H7 (cell line): ENCODE measurements at regions not wholly inside any gene's neighbourhood (a gene's known extent, or its start where the extent isn't known, plus 50 kb on each side); places are given as distances from the start of the nearest gene placed in this dataset.
"Not testable (repeated sequence)": the region's sequence is repeated elsewhere in the genome, so short reads cannot be mapped to it uniquely, and the experiment has no call there.

Experiments
- DNase-seq: peaks from one replicate; pipeline ENCODE4 v3.0.0; 2012
- H3K27me3 ChIP-seq: 2 replicates; pipeline ENCODE4 v1.6.0; 2011; ENCODE audit warnings: mild to moderate bottlenecking, low read length; ENCODE audit not compliant: control insufficient read depth, insufficient read depth
- H3K36me3 ChIP-seq: replicated peaks from 2 replicates; pipeline ENCODE4 v1.5.1; 2011; ENCODE audit warnings: low read length; ENCODE audit not compliant: control insufficient read depth, insufficient read depth
- H3K4me3 ChIP-seq: 2 replicates; pipeline ENCODE4 v1.5.1; 2011; ENCODE audit warnings: low read depth, mild to moderate bottlenecking, control low read depth, low read length, moderate library complexity; ENCODE audit not compliant: insufficient read depth

GRCh38 chr9:81070689-81071088, 618.7 kb downstream of the TLE1 start:
- Histone ChIP-seq H3K27me3 (no peaks in the 10 kb centered on the region), H3K36me3 (no peaks in the 10 kb centered on the region), H3K4me3 (no peak overlapping the region)
- DNase-seq: no peak

- DNase-seq: no peak
- Histone ChIP-seq H3K4me3 (no peak overlapping the region), H3K36me3 (no peaks in the 10 kb centered on the region), H3K27me3 (no peaks in the 10 kb centered on the region)
Observed at GRCh38 chr9:81069923-81070322, 619.4 kb downstream of the TLE1 start.

GRCh38 chr9:81069038-81069795, 620.1 kb downstream of the TLE1 start:
- DNase-seq: no peak
- Histone ChIP-seq H3K36me3 (no peaks in the 10 kb centered on the region), H3K4me3 (no peak overlapping the region), H3K27me3 (no peaks in the 10 kb centered on the region)

- not testable (repeated sequence) for H3K36me3 ChIP-seq, H3K4me3 ChIP-seq, H3K27me3 ChIP-seq, DNase-seq
Observed at GRCh38 chr9:81062995-81063394, 626.4 kb downstream of the TLE1 start.

GRCh38 chr9:81058782-81059181, 630.6 kb downstream of the TLE1 start:
- H3K4me3 ChIP-seq: no peak overlapping the region
- DNase-seq: no peak
- H3K27me3 ChIP-seq: no peaks in the 10 kb centered on the region
- no peaks in the 10 kb centered on the region for H3K36me3 ChIP-seq

GRCh38 chr9:81053298-81054025, 635.9 kb downstream of the TLE1 start:
- no peaks in the 10 kb centered on the region for H3K36me3 ChIP-seq
- H3K27me3 ChIP-seq: no peaks in the 10 kb centered on the region
- no peak overlapping the region for H3K4me3 ChIP-seq
- no peak for DNase-seq

GRCh38 chr9:81052846-81053245, 636.5 kb downstream of the TLE1 start:
- Histone ChIP-seq H3K4me3 (no peak overlapping the region), H3K27me3 (no peaks in the 10 kb centered on the region), H3K36me3 (no peaks in the 10 kb centered on the region)
- DNase-seq: no peak

- DNase-seq: no peak
- no peaks in the 10 kb centered on the region for H3K27me3 ChIP-seq
- no peaks in the 10 kb centered on the region for H3K36me3 ChIP-seq
- H3K4me3 ChIP-seq: no peak overlapping the region
Observed at GRCh38 chr9:81047280-81047679, 642.1 kb downstream of the TLE1 start.

GRCh38 chr9:81045658-81046057, 643.7 kb downstream of the TLE1 start:
- Histone ChIP-seq H3K4me3 (no peak overlapping the region), H3K27me3 (no peaks in the 10 kb centered on the region), H3K36me3 (no peaks in the 10 kb centered on the region)
- DNase-seq: no peak

- Histone ChIP-seq H3K4me3 (no peak overlapping the region), H3K36me3 (no peaks in the 10 kb centered on the region), H3K27me3 (no peaks in the 10 kb centered on the region)
- DNase-seq: no peak
Observed at GRCh38 chr9:81037889-81038288, 651.5 kb downstream of the TLE1 start.

GRCh38 chr9:81035601-81036000, 653.7 kb downstream of the TLE1 start:
- DNase-seq: no peak
- H3K4me3 ChIP-seq: no peak overlapping the region
- H3K27me3 ChIP-seq: no peaks in the 10 kb centered on the region
- H3K36me3 ChIP-seq: no peaks in the 10 kb centered on the region

DNA sequence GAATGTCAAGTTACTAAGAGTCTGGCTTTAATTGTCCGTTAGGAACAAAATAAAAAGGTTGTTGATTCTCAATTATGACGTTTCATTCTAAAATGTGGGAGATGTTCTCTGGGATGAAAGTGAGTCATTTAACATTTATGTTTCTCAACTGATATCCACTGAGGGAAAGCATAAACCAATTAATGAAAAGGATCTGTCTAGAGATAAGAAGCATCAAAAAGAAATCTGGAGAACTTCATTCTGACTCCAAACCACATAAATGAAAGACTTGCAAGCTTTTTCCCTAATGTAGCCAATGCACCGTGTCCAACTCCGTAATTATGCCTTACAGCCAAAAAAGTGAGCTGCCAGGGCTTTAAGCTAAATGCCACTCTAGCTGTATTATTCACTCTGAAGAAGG, 654.2 kb downstream of the TLE1 start:
- Histone ChIP-seq H3K36me3 (no peaks in the 10 kb centered on the region), H3K27me3 (no peaks in the 10 kb centered on the region), H3K4me3 (no peak overlapping the region)
- no peak for DNase-seq

- no peaks in the 10 kb centered on the region for H3K27me3 ChIP-seq
- no peaks in the 10 kb centered on the region for H3K36me3 ChIP-seq
- DNase-seq: no peak
- H3K4me3 ChIP-seq: no peak overlapping the region
Observed at GRCh38 chr9:81032831-81033230, 656.5 kb downstream of the TLE1 start.

- DNase-seq: no peak
- Histone ChIP-seq H3K4me3 (no peak overlapping the region), H3K27me3 (no peaks in the 10 kb centered on the region), H3K36me3 (no peaks in the 10 kb centered on the region)
Observed at GRCh38 chr9:81032030-81032572, 657.2 kb downstream of the TLE1 start.

GRCh38 chr9:81031422-81032029, 657.8 kb downstream of the TLE1 start:
- no peaks in the 10 kb centered on the region for H3K27me3 ChIP-seq
- no peaks in the 10 kb centered on the region for H3K36me3 ChIP-seq
- DNase-seq: no peak
- no peak overlapping the region for H3K4me3 ChIP-seq
